OCI-LY7 (cell line): ENCODE measurements at regions not wholly inside any gene's neighbourhood (a gene's known extent, or its start where the extent isn't known, plus 50 kb on each side); places are given as distances from the start of the nearest gene placed in this dataset.

Source experiments
- BruUV-seq: library from RNA; stranded (reverse); fragments of 400-500 nt; replicated peaks from 2 replicates; lab custom pipeline; 2021; lab: Mats Ljungman, UMichigan
- CTCF ChIA-PET: fragments of 300-600 bp; sonication (Branson Sonifier 250); formaldehyde crosslinking; loops from one replicate; lab custom pipeline; 2022; ENCODE audit warnings: antibody characterized with exemption; ENCODE audit not compliant: unreplicated experiment; lab: Charles Lee
- POLR2A ChIA-PET: fragments of 300-600 bp; sonication (Branson Sonifier 250); formaldehyde crosslinking; loops from one replicate; lab custom pipeline; 2022; ENCODE audit warnings: antibody characterized with exemption; lab: Charles Lee
- DNase-seq: peaks from one replicate; pipeline ENCODE4 v3.0.0-alpha.2; 2015; ENCODE audit warnings: low spot score
- H2AFZ ChIP-seq: fragments of 200-600 bp; sonication (generic), shearing (Covaris generic); 2 replicates; pipeline ENCODE4 v1.6.1; 2014; ENCODE audit warnings: mild to moderate bottlenecking, antibody characterized with exemption, low read length, moderate library complexity
- H3K27ac ChIP-seq: fragments of 200-600 bp; sonication (generic); 2 replicates; pipeline ENCODE4 v1.5.1; 2014; ENCODE audit warnings: mixed run types, low read depth, mild to moderate bottlenecking, moderate library complexity, low read length, inconsistent platforms; ENCODE audit not compliant: poor library complexity, severe bottlenecking
- H3K36me3 ChIP-seq: fragments of 200-600 bp; sonication (generic); 2 replicates; pipeline ENCODE4 v1.6.1; 2014; ENCODE audit warnings: mild to moderate bottlenecking, antibody characterized with exemption, low read length, moderate library complexity, mixed read lengths; ENCODE audit not compliant: insufficient read depth
- H3K4me1 ChIP-seq: fragments of 200-600 bp; sonication (generic); 2 replicates; pipeline ENCODE4 v1.5.1; 2014; ENCODE audit warnings: mild to moderate bottlenecking, low read length; ENCODE audit not compliant: insufficient read depth, poor library complexity, severe bottlenecking
- H3K4me2 ChIP-seq: fragments of 200-600 bp; sonication (generic); 2 replicates; pipeline ENCODE4 v1.6.1; 2014; ENCODE audit warnings: mild to moderate bottlenecking, low read length
- H3K4me3 ChIP-seq: fragments of 200-600 bp; sonication (generic); 2 replicates; pipeline ENCODE4 v1.5.1; 2014; ENCODE audit warnings: mild to moderate bottlenecking, low read depth, low read length; ENCODE audit not compliant: poor library complexity, severe bottlenecking
- H3K79me2 ChIP-seq: fragments of 200-600 bp; sonication (generic); 2 replicates; pipeline ENCODE4 v1.6.1; 2016; ENCODE audit warnings: low read depth, mild to moderate bottlenecking, low read length, moderate library complexity, mixed read lengths; ENCODE audit not compliant: insufficient read depth
- H3K9me2 ChIP-seq: fragments of 200-600 bp; sonication (generic); 2 replicates; pipeline ENCODE4 v1.6.1; 2016; ENCODE audit warnings: mild to moderate bottlenecking, low read length, mixed read lengths; ENCODE audit not compliant: insufficient read depth
- H3K9me3 ChIP-seq: fragments of 200-600 bp; sonication (generic); 2 replicates; pipeline ENCODE4 v1.6.1; 2014; ENCODE audit warnings: mild to moderate bottlenecking, mixed run types, low read length, mixed read lengths
- H4K20me1 ChIP-seq: fragments of 200-600 bp; sonication (generic); 2 replicates; pipeline ENCODE4 v1.6.1; 2014; ENCODE audit warnings: mild to moderate bottlenecking, antibody characterized with exemption, low read length, moderate library complexity, mixed read lengths; ENCODE audit not compliant: insufficient read depth
- CTCF ChIP-seq: fragments of 200-600 bp; sonication (generic); conservative IDR thresholded peaks from 2 replicates; pipeline ENCODE4 v1.5.1; 2014; ENCODE audit warnings: mild to moderate bottlenecking, antibody characterized with exemption, low read length, moderate library complexity, mixed read lengths
- EZH2phosphoT487 ChIP-seq: fragments of 200-600 bp; sonication (generic); IDR thresholded peaks from 2 replicates; pipeline ENCODE4 v1.6.1; 2018; ENCODE audit warnings: low read depth, borderline replicate concordance, mild to moderate bottlenecking, mixed run types, antibody characterized with exemption, low read length, moderate library complexity, mixed read lengths
- intact Hi-C: fragments of 100-400 bp; cut with micrococcal nuclease; formaldehyde crosslinking; loops from one replicate; pipeline ENCODE4 v1.10.0; 2022; ENCODE audit not compliant: unreplicated experiment

- ChIA-PET CTCF (no interaction called here), POLR2A (no interaction called here)
- intact Hi-C loops = no loop called here
These were observed 67.9 kb upstream of the PGBD5 start for GRCh38 chr1:230494026-230494425.

DNA sequence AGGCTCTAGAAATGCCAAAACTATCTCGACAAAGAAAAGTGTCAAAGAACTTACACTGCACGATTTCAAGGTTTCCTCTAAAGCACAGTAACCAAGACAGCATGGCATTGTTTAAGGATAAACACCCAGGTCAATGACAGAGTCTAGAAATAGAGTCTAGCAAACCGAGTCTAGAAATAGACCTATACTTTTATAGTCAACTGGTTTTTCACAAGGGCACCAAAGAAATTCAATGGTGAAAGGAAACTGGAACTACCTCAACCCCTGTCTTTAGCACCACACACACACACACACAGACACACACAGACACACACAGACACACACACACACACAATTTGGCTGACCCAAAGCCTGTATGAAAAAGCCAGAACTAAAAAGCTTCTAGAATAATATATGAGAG is 67.1 kb upstream of the PGBD5 start:
- Histone ChIP-seq H3K4me2 (no peak overlapping the region), H3K9me3 (no peaks in the 10 kb centered on the region), H3K27ac (no peak overlapping the region), H3K36me3 (no peaks in the 10 kb centered on the region), H4K20me1 (no peaks in the 10 kb centered on the region), H3K4me3 (no peak overlapping the region), H3K9me2 (no peaks in the 10 kb centered on the region), H2AFZ (no peak overlapping the region), H3K4me1 (no peaks in the 10 kb centered on the region), H3K79me2 (no peaks in the 10 kb centered on the region)
- intact Hi-C loops = no loop called here
- ChIA-PET POLR2A (no interaction called here), CTCF (no interaction called here)
- DNase-seq = no peak
- TF ChIP-seq CTCF = no peak
- TF ChIP-seq EZH2phosphoT487 = no peak
- no TSS peak for BruUV-seq

More at GRCh38 chr1:230494026-230494425, 67.9 kb upstream of the PGBD5 start:
- no peak overlapping the region for H3K27ac ChIP-seq
- TF ChIP-seq EZH2phosphoT487 = no peak
- TF ChIP-seq CTCF = no peak
- no peak overlapping the region for H2AFZ ChIP-seq
- H3K4me3 ChIP-seq = no peak overlapping the region
- DNase-seq = no peak
- no peak overlapping the region for H3K4me2 ChIP-seq
- H3K4me1 ChIP-seq = no peaks in the 10 kb centered on the region
- BruUV-seq = no TSS peak
- no peaks in the 10 kb centered on the region for H4K20me1 ChIP-seq
- H3K79me2 ChIP-seq = no peaks in the 10 kb centered on the region
- no peaks in the 10 kb centered on the region for H3K9me2 ChIP-seq
- H3K36me3 ChIP-seq = no peaks in the 10 kb centered on the region
- no peaks in the 10 kb centered on the region for H3K9me3 ChIP-seq

GRCh38 chr1:230490436-230490835 is 64.3 kb upstream of the PGBD5 start:
- H4K20me1 ChIP-seq = no peaks in the 10 kb centered on the region
- BruUV-seq = no TSS peak
- H3K9me2 ChIP-seq = no peaks in the 10 kb centered on the region
- H3K79me2 ChIP-seq = no peaks in the 10 kb centered on the region
- no peak overlapping the region for H2AFZ ChIP-seq
- ChIA-PET POLR2A (interaction anchor here (0.6 kb wide), 1 partner anchor 91 kb away, joined by 4 read pairs; no protein-coding TSS in a partner anchor), CTCF (no interaction called here)
- H3K4me1 ChIP-seq = no peaks in the 10 kb centered on the region
- no peak overlapping the region for H3K27ac ChIP-seq
- no peak overlapping the region for H3K4me2 ChIP-seq
- H3K36me3 ChIP-seq = no peaks in the 10 kb centered on the region
- H3K4me3 ChIP-seq = no peak overlapping the region
- TF ChIP-seq CTCF (no peak), EZH2phosphoT487 (no peak)
- intact Hi-C loops = no loop called here
- DNase-seq = no peak
- H3K9me3 ChIP-seq = no peaks in the 10 kb centered on the region
